Cardiac muscle cell (in vitro differentiated cells and primary cell): ENCODE measurements at regions not wholly inside any gene's neighbourhood (a gene's known extent, or its start where the extent isn't known, plus 50 kb on each side); places are given as distances from the start of the nearest gene placed in this dataset.

Experiments
- DNase-seq, 2 donors: peaks; one replicate each; pipeline versions ENCODE4 v3.0.0 to v3.0.0-alpha.2; 2010 to 2017; ENCODE audit warnings: low read depth in 1 of 2, low spot score in 1 of 2
- H3K27ac ChIP-seq: fragments of 200-600 bp; sonication (generic); 2 replicates; pipeline ENCODE4 v1.5.1; 2016
- H3K27me3 ChIP-seq: fragments of 200-600 bp; sonication (generic); 2 replicates; pipeline ENCODE4 v1.6.0; 2016; ENCODE audit warnings: control low read depth
- H3K36me3 ChIP-seq: fragments of 200-600 bp; sonication (generic); 2 replicates; pipeline ENCODE4 v1.5.1; 2016; ENCODE audit warnings: control low read depth
- H3K4me1 ChIP-seq: fragments of 200-600 bp; sonication (generic); 2 replicates; pipeline ENCODE4 v1.8.1; 2017; ENCODE audit warnings: low read depth, mild to moderate bottlenecking, mixed run types
- H3K4me3 ChIP-seq: fragments of 200-600 bp; sonication (generic); 2 replicates; pipeline ENCODE4 v1.5.1; 2016; ENCODE audit warnings: mild to moderate bottlenecking
- H3K9me3 ChIP-seq: fragments of 200-600 bp; sonication (generic); 2 replicates; pipeline ENCODE4 v1.5.1; 2017; ENCODE audit warnings: low read depth, mild to moderate bottlenecking, control low read depth
- TF ChIP-seq, protein P1 (sequence below): IDR thresholded peaks from 2 replicates; pipeline ENCODE4 v1.5.1; 2012; ENCODE audit warnings: low read depth, mild to moderate bottlenecking, low read length

DNA sequence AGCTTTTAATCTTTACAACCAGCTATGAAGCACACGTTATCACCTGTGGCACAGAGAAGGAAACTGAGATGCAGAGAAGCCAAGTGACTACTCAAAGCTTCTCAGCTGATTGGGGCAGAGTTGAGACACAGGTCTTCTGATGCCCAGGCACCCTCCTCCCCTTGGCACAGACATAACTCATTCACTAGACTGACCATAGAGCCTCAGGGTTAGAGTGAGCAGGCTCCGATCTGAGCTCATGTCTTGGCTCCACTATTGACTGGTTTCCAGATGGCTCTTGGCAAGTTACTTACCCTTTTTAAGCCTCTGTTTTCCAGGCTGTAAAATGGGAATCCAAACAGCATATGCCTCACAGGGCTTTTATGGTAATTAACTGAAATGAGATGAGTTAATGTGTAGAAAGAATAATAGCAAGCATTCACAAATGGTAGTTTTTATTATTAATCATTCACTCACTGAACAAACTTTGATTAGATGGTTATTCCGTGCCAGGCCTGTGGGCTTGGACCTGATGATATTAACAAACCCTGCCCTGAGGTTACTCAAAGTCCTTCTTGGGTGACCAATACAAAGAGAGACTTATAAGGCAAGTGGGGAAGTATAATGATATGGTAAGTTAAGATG is 184.3 kb downstream of the ANXA2 start:
- H3K27me3 ChIP-seq: no peaks in the 10 kb centered on the region
- DNase-seq: no peak
- TF ChIP-seq, protein P1, sequence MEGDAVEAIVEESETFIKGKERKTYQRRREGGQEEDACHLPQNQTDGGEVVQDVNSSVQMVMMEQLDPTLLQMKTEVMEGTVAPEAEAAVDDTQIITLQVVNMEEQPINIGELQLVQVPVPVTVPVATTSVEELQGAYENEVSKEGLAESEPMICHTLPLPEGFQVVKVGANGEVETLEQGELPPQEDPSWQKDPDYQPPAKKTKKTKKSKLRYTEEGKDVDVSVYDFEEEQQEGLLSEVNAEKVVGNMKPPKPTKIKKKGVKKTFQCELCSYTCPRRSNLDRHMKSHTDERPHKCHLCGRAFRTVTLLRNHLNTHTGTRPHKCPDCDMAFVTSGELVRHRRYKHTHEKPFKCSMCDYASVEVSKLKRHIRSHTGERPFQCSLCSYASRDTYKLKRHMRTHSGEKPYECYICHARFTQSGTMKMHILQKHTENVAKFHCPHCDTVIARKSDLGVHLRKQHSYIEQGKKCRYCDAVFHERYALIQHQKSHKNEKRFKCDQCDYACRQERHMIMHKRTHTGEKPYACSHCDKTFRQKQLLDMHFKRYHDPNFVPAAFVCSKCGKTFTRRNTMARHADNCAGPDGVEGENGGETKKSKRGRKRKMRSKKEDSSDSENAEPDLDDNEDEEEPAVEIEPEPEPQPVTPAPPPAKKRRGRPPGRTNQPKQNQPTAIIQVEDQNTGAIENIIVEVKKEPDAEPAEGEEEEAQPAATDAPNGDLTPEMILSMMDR: no peak

DNA sequence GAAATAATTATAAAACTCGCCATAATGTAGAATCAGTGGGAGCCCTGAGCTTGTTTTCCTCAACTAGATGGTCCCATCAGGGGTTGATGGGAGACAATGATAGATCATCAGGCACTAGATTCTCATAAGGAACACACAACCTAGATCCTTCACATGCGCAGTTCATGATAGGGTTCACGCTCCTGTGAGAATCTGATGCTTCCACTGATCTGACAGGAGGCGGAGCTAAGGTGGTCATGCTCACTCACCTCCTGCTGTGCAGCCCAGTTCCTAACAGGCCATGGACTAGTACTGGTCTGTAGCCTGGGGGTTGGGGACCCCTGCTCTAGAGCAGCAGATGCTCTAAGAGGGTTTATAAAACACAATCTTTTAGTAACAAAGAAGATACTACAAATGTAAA is 183.6 kb downstream of the ANXA2 start:
- Histone ChIP-seq H3K9me3 (no peaks in the 10 kb centered on the region), H3K4me1 (peaks cover under 1% of the 10 kb centered on the region), H3K36me3 (no peaks in the 10 kb centered on the region), H3K27me3 (no peaks in the 10 kb centered on the region), H3K27ac (no peak overlapping the region), H3K4me3 (no peak overlapping the region)
- DNase-seq: no peak
- TF ChIP-seq, protein P1: no peak

More for the DNA sequence above, 184.3 kb downstream of the ANXA2 start:
- peaks cover 8% of the 10 kb centered on the region for H3K4me1 ChIP-seq
- no peaks in the 10 kb centered on the region for H3K9me3 ChIP-seq
- no peaks in the 10 kb centered on the region for H3K36me3 ChIP-seq
- no peak overlapping the region for H3K4me3 ChIP-seq
- no peak overlapping the region for H3K27ac ChIP-seq

DNA sequence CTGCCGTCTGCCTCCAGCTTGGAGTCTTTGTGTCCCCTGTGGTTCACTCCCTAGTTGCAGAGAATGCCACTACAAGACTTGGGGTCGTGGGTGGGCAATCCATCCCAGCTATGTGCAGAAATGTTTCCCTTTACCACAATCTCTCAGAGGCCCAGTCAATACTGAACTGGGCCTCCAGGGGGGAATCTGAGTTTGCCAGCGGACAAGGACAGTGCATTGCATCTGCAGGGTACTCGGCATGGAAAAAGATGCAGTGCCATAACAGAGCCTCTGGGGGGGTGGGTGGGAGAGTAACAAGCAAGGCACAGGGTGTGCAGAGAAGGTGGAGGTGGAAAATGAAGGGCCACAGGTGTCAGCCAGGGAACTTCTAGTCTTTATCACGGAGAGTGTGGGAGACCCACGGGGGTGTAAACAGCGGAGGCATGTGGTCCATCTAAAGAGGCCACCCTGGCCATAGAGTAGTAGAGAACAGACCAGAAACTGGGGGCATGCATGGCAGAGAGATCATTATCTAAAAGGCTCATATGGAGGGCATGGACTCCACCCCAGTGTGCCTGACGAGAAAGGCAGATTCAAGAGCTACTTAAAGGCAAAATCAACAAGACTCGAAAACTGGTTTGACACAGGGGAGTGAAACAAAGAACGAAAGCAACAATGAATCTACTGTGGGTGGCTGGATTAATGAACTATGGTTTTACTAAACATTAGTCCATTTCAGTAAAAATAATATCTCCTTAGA is 182.4 kb downstream of the ANXA2 start:
- no peak for DNase-seq
- H3K4me3 ChIP-seq: no peak overlapping the region
- TF ChIP-seq, protein P1: no peak

DNA sequence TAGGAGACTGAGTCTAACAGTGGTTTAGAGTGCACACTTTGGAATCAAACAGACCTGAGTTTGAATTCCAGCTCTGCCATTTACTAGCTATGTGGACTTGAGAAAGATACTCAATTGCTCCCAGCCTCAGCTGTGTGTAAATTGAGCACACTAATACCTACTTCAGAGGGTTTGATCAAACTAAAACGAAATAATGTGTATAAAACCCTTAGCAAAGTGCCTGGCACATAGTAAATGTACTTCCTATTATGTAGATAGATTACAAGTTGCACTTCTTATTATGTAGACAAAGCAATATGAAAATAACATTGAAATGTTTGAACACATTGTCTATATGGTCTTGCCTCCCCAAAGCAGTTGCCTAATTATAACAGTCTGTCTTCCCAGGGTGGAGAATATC is 180.6 kb downstream of the ANXA2 start:
- TF ChIP-seq, protein P1: no peak
- Histone ChIP-seq H3K27me3 (no peaks in the 10 kb centered on the region), H3K9me3 (no peaks in the 10 kb centered on the region), H3K4me1 (no peaks in the 10 kb centered on the region), H3K36me3 (no peaks in the 10 kb centered on the region), H3K4me3 (no peak overlapping the region), H3K27ac (no peak overlapping the region)
- no peak for DNase-seq

More for the DNA sequence above, 182.4 kb downstream of the ANXA2 start:
- H3K36me3 ChIP-seq: no peaks in the 10 kb centered on the region
- H3K27ac ChIP-seq: no peak overlapping the region
- no peaks in the 10 kb centered on the region for H3K27me3 ChIP-seq
- no peaks in the 10 kb centered on the region for H3K9me3 ChIP-seq
- H3K4me1 ChIP-seq: no peaks in the 10 kb centered on the region

DNA sequence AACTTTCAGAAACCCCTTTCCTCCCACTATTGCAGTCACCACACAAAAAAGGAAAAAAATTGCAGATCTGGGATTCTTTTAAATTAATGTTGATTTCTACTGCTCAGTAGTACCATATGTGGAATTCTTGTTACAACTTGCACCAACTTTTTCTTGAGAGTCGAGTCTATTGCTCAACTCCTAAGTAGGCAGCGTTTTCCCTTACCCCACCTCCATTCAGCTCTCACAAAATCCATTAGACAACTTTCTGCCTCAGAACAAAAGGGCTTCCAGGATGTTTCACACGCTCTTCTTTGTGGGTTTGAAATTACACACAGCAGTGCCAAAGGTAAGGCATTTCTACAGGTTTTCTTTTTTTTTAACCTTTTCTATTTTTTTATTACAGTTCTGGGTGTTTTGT is 179.5 kb downstream of the ANXA2 start:
- no peak for DNase-seq
- H3K9me3 ChIP-seq: no peaks in the 10 kb centered on the region
- no peak overlapping the region for H3K4me3 ChIP-seq
- H3K27ac ChIP-seq: no peak overlapping the region
- TF ChIP-seq, protein P1: no peak
- no peaks in the 10 kb centered on the region for H3K27me3 ChIP-seq
- H3K4me1 ChIP-seq: no peaks in the 10 kb centered on the region
- no peaks in the 10 kb centered on the region for H3K36me3 ChIP-seq
